Neural crest cell (in vitro differentiated cells): ENCODE measurements at regions not wholly inside any gene's neighbourhood (a gene's known extent, or its start where the extent isn't known, plus 50 kb on each side); places are given as distances from the start of the nearest gene placed in this dataset.
"Not testable (repeated sequence)": the region's sequence is repeated elsewhere in the genome, so short reads cannot be mapped to it uniquely, and the experiment has no call there.

Experiments used
- DNase-seq: peaks from one replicate; pipeline ENCODE4 v3.0.0; 2021; ENCODE audit warnings: low read depth, mixed read lengths, low spot score
- H3K27ac Mint-ChIP-seq: one replicate; pipeline ENCODE4 v1.8.0; 2021; ENCODE audit warnings: mild to moderate bottlenecking, mixed read lengths; ENCODE audit not compliant: unreplicated experiment
- H3K27me3 Mint-ChIP-seq: 2 replicates; pipeline ENCODE4 v1.8.0; 2021; ENCODE audit warnings: low read depth, mild to moderate bottlenecking, mixed read lengths
- H3K36me3 Mint-ChIP-seq: 2 replicates; pipeline ENCODE4 v1.8.0; 2021; ENCODE audit warnings: low read depth, mild to moderate bottlenecking, mixed read lengths
- H3K4me1 Mint-ChIP-seq: 2 replicates; pipeline ENCODE4 v1.8.0; 2021; ENCODE audit warnings: mixed read lengths
- H3K4me3 Mint-ChIP-seq: one replicate; pipeline ENCODE4 v1.8.0; 2021; ENCODE audit warnings: mild to moderate bottlenecking, mixed read lengths
- H3K9me3 Mint-ChIP-seq: 2 replicates; pipeline ENCODE4 v1.8.0; 2021; ENCODE audit warnings: mixed read lengths
- TF ChIP-seq, protein P1 (sequence below): fragments of 200-600 bp; sonication (generic); conservative IDR thresholded peaks from 2 replicates; pipeline ENCODE4 v1.5.0; 2021; ENCODE audit warnings: antibody characterized with exemption, mild to moderate bottlenecking

DNA sequence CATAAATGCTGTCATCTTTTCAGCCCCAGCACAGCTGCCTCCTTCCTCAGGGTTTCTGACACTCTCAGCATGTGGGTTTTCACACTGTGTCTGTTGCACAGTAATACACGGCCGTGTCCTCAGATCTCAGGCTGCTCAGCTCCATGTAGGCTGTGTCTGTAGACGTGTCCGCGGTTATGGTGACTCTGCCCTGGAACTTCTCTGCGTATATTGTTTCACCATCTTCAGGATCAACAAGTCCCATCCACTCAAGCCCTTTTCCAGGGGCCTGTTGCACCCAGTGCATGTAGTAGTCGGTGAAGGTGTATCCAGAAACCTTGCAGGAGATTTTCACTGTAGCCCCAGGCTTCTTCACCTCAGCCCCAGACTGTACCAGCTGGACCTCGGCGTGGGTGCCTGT is 1210.6 kb downstream of the TMEM121 start:
- Mint-ChIP-seq H3K4me3 (no peak overlapping the region), H3K9me3 (no peaks in the 10 kb centered on the region), H3K27me3 (no peaks in the 10 kb centered on the region), H3K4me1 (no peaks in the 10 kb centered on the region), H3K36me3 (no peaks in the 10 kb centered on the region), H3K27ac (no peak overlapping the region)
- TF ChIP-seq, protein P1, sequence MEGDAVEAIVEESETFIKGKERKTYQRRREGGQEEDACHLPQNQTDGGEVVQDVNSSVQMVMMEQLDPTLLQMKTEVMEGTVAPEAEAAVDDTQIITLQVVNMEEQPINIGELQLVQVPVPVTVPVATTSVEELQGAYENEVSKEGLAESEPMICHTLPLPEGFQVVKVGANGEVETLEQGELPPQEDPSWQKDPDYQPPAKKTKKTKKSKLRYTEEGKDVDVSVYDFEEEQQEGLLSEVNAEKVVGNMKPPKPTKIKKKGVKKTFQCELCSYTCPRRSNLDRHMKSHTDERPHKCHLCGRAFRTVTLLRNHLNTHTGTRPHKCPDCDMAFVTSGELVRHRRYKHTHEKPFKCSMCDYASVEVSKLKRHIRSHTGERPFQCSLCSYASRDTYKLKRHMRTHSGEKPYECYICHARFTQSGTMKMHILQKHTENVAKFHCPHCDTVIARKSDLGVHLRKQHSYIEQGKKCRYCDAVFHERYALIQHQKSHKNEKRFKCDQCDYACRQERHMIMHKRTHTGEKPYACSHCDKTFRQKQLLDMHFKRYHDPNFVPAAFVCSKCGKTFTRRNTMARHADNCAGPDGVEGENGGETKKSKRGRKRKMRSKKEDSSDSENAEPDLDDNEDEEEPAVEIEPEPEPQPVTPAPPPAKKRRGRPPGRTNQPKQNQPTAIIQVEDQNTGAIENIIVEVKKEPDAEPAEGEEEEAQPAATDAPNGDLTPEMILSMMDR: no peak
- DNase-seq: no peak

DNA sequence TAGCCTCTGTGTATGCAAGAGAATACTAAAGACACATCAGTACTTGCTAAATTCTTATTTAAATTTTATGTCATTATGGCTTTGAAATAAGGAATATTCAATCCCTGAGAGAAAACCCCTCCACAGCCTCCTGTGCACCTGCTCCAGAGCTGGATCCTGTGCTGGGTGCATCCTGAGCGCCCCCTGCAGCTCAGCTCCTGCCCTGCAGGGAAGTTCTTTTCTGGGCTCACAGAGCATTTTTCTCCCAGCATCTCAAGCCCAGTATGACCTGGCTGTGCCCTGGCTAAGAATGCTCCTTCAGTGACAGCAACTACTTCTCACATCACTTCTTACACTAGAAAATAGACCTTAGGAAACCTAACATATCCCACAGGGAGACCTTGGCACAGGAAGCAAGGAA is 1211.7 kb downstream of the TMEM121 start:
- TF ChIP-seq, protein P1: no peak
- DNase-seq: no peak
- Mint-ChIP-seq H3K9me3 (no peaks in the 10 kb centered on the region), H3K4me1 (no peaks in the 10 kb centered on the region), H3K4me3 (no peak overlapping the region), H3K27me3 (no peaks in the 10 kb centered on the region), H3K36me3 (no peaks in the 10 kb centered on the region), H3K27ac (no peak overlapping the region)

DNA sequence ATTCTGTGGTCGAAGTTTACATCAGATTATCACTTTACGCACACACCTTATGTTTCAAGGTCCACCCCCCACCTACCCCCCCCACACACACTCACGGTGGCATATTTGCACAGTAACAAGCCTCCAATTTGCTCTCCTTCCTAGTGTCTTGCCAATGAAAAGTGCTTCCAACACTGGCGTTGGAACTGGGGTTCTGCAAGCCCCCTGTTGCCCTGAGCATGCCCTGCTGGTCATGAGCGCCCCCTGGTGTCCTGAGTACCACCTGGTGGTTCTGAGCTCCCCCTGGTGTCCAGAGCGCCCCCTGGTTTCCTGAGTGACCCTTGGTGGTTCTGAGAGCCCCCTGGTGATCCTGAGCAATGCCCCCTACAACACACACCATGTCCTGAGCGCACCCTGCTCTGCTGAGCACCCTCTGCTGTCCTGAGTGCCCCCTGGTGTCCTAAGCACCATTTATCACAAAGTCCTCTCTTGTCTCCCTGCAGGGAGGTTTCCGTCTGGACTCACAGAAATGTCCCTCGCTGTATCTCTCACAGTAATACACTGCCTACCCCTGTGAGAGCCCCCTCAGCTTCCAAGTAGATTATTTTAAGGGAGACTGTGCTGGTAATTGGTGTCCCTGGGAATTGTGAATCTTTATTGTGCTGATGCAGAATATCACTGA is 1212.3 kb downstream of the TMEM121 start:
- H3K9me3 Mint-ChIP-seq, H3K27me3 Mint-ChIP-seq, H3K36me3 Mint-ChIP-seq, H3K4me1 Mint-ChIP-seq, DNase-seq, H3K27ac Mint-ChIP-seq, H3K4me3 Mint-ChIP-seq: not testable (repeated sequence)

DNA sequence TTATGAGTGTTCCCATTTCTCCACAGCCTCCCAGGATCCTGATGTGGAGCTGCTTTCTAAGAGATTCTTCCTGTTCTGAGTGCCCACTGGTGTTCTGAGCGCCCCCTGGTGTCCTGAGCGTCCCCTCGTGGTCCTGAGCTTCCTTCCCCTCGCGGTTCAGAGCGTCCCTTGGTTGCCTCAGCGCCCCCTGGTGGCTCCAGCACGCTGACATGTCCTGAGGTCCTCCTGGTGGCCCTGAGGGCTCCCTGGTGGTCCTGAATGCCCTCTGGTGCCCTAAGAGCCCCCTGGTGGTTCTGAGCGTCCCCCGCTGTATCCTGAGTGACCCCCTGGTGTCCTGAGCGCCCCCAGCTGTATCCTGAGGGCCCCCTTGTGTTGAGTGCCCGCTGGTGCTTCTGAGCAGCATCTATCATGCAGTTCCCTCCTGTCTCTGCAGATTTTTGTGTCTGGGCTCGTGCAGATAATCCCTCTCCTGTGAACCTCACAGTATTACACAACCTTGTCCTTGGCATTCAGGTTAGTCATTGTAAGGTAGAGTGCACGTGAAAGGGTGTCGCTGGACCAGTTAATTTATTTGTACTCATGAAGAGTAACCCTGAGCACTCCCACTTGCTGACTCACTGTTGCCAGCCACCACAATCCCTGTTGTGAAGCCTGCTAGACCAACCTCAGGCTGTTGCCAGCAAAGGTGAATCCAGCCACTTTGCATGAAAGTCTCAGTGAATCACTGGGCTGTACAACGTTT is 1214.9 kb downstream of the TMEM121 start:
- not testable (repeated sequence) for H3K4me3 Mint-ChIP-seq, H3K27ac Mint-ChIP-seq, H3K27me3 Mint-ChIP-seq, H3K9me3 Mint-ChIP-seq, H3K4me1 Mint-ChIP-seq, DNase-seq, H3K36me3 Mint-ChIP-seq

DNA sequence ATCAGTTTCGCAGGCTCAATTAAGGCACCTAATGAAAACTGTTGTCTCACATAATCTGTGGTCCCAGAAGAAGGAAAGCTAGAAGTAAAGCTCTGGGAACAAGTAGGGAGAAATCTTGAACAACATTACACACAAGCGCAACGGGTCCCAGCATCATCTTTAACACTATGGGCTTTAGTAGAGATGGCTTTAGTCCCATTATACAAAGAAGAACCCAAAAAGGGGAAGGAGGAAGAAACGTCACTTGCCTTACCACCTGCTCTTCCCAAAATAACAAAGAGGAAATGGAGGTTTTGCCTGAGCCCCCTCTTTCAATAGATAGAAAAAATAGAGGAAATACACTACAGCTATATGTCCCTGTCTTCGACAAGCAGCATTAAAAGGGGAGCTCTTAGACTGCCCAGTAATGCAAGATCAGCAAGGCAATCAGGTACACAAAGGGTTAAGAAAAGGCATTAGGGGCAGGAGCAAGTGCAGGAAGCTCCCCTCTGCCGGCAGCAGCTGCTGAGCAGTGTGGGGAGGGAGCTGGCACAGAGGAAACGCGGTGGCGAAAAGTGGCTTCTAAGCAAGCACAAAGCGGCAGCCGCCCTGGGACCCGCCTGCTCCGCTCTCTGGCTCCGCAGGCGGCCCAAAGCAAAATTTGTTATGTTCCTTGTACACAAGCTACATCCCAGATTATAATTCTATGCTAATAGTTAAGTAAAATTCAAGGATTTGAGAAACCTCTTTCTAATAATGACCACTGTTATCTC is 1218.8 kb downstream of the TMEM121 start:
- not testable (repeated sequence) for H3K4me3 Mint-ChIP-seq, H3K27ac Mint-ChIP-seq, H3K4me1 Mint-ChIP-seq

DNA sequence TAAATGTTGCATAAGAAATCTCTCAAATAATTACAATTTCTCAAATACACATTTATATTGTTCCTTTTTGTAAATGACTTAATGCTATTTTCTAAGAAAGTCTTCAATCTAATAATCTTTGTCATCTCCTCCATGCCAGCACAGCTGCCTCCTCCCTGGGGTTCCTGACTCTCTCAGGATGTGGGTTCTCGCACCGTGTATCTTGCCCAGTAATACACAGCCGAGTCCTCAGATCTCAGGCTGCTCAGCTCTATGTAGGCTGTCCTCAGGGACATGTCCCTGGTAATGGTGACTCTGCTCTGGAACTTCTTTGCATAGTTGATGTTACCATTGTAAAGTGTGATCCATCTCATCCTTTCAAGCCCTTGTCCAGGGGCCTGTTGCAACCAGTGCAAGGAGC is 1223.7 kb downstream of the TMEM121 start:
- not testable (repeated sequence) for H3K27ac Mint-ChIP-seq, H3K4me1 Mint-ChIP-seq, H3K9me3 Mint-ChIP-seq, H3K27me3 Mint-ChIP-seq, H3K4me3 Mint-ChIP-seq, H3K36me3 Mint-ChIP-seq, DNase-seq

More for the DNA sequence above, 1218.8 kb downstream of the TMEM121 start:
- not testable (repeated sequence) for H3K36me3 Mint-ChIP-seq, DNase-seq, H3K27me3 Mint-ChIP-seq, H3K9me3 Mint-ChIP-seq

DNA sequence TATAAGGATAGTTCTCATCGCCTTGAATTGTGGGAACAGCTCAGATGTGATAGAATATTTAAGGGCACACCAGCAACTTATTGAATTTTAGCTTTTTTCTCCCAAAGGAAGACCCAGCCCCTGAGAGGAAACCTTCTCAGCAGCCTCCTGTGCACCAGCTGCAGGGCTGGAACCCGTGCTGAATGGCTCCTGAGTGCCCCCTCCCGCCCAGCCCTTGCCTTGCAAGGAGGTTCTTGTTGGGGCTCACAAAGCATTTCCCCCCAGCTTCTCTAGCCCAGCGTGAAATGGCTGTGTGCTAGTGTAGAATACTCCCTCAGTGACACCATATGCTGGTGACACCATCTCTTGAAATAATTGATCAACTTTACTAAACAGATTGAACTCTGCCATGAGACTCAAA is 1227.4 kb downstream of the TMEM121 start:
- H3K27ac Mint-ChIP-seq, DNase-seq, H3K4me1 Mint-ChIP-seq, H3K27me3 Mint-ChIP-seq, H3K36me3 Mint-ChIP-seq, H3K4me3 Mint-ChIP-seq, H3K9me3 Mint-ChIP-seq: not testable (repeated sequence)

DNA sequence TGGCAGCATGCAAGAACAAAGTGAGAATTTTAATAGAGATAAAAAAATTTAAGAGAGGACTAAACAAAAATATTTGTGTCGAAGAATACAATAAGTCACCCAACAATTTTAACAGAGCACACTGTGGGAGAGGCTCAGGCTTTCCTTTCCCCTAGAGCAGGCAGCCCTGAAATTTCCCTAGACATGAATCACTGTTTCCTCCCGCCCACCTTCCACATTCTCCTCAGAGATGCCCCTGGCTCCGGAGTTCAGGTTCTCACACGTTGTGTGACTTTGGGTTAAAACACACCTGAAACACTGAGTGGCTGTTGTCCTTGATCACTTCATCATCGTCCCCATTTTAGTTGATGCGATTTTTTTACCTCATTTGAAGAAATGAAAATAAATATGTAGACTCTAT is 1231.1 kb downstream of the TMEM121 start:
- not testable (repeated sequence) for H3K4me3 Mint-ChIP-seq, H3K27me3 Mint-ChIP-seq, DNase-seq, H3K27ac Mint-ChIP-seq, H3K9me3 Mint-ChIP-seq, H3K4me1 Mint-ChIP-seq, H3K36me3 Mint-ChIP-seq

DNA sequence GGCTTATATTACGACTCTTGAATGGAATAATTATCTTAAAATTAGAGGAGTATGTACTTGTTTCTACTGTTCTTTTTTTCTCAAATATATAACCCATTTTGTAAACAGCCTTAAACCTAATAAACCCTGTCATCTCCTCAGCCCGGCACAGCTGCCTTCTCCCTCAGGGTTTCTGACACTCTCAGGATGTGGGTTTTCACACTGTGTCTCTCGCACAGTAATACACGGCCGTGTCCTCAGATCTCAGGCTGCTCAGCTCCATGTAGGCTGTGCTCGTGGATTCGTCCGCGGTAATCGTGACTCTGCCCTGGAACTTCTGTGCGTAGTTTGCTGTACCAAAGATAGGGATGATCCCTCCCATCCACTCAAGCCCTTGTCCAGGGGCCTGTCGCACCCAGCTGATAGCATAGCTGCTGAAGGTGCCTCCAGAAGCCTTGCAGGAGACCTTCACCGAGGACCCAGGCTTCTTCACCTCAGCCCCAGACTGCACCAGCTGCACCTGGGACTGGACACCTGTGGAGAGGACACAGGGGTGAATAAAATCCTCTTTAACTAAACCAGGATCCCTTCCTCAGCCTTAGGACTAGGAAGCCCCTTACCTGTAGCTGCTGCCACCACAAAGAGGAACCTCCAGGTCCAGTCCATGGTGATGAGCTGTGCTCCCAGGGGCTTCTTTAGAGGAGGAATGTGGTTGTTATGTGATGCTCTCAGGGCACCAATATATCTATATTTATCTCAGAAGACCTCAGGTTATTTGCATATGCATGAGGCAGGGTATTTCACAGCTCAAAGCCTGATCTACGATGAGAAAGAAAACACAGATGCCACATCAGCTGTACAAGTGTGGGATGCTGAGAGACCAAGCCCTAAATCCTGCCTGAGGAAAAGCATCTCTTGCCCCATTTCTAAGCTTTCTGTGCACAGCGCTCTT is 1235.8 kb downstream of the TMEM121 start:
- H3K27ac Mint-ChIP-seq, H3K36me3 Mint-ChIP-seq, DNase-seq, H3K9me3 Mint-ChIP-seq, H3K4me1 Mint-ChIP-seq, H3K4me3 Mint-ChIP-seq, H3K27me3 Mint-ChIP-seq: not testable (repeated sequence)
